HUES48 (cell line): ENCODE measurements at regions not wholly inside any gene's neighbourhood (a gene's known extent, or its start where the extent isn't known, plus 50 kb on each side); places are given as distances from the start of the nearest gene placed in this dataset.

Source experiments
- H3K27ac ChIP-seq: one replicate; pipeline ENCODE4 v1.7.0; 2013; ENCODE audit warnings: low read depth, low read length, inconsistent platforms
- H3K27me3 ChIP-seq: 2 replicates; pipeline ENCODE4 v1.6.1; 2013; ENCODE audit warnings: mild to moderate bottlenecking, low read length; ENCODE audit not compliant: control insufficient read depth, insufficient read depth
- H3K36me3 ChIP-seq: 2 replicates; pipeline ENCODE4 v1.6.1; 2013; ENCODE audit warnings: low read length; ENCODE audit not compliant: control insufficient read depth, insufficient read depth
- H3K4me1 ChIP-seq: 2 replicates; pipeline ENCODE4 v1.6.1; 2013; ENCODE audit warnings: mild to moderate bottlenecking, low read length; ENCODE audit not compliant: control insufficient read depth, insufficient read depth
- H3K4me3 ChIP-seq: 2 replicates; pipeline ENCODE4 v1.5.1; 2013; ENCODE audit warnings: mild to moderate bottlenecking, low read depth, low read length
- H3K9ac ChIP-seq: 2 replicates; pipeline ENCODE4 v1.6.1; 2013; ENCODE audit warnings: mild to moderate bottlenecking, low read depth, low read length, moderate library complexity
- H3K9me3 ChIP-seq: 2 replicates; pipeline ENCODE4 v1.6.1; 2013; ENCODE audit warnings: low read length; ENCODE audit not compliant: control insufficient read depth, insufficient read depth

- no peak overlapping the region for H3K27ac ChIP-seq
- no peaks in the 10 kb centered on the region for H3K9me3 ChIP-seq
- no peaks in the 10 kb centered on the region for H3K27me3 ChIP-seq
- H3K36me3 ChIP-seq, result no peaks in the 10 kb centered on the region
- no peaks in the 10 kb centered on the region for H3K4me1 ChIP-seq
- H3K9ac ChIP-seq, result no peak overlapping the region
- no peak overlapping the region for H3K4me3 ChIP-seq
Measured at GRCh38 chr2:7348761-7349160, 431.5 kb downstream of the RNF144A start.

GRCh38 chr2:7352191-7352590, 435.0 kb downstream of the RNF144A start:
- H3K36me3 ChIP-seq, result no peaks in the 10 kb centered on the region
- H3K9ac ChIP-seq, result no peak overlapping the region
- H3K27ac ChIP-seq, result no peak overlapping the region
- H3K4me3 ChIP-seq, result no peak overlapping the region
- H3K9me3 ChIP-seq, result no peaks in the 10 kb centered on the region
- H3K27me3 ChIP-seq, result no peaks in the 10 kb centered on the region
- H3K4me1 ChIP-seq, result no peaks in the 10 kb centered on the region

GRCh38 chr2:7353571-7353970, 436.4 kb downstream of the RNF144A start:
- Histone ChIP-seq H3K36me3 (no peaks in the 10 kb centered on the region), H3K9ac (no peak overlapping the region), H3K27me3 (no peaks in the 10 kb centered on the region), H3K9me3 (no peaks in the 10 kb centered on the region), H3K4me1 (no peaks in the 10 kb centered on the region), H3K4me3 (no peak overlapping the region), H3K27ac (no peak overlapping the region)

- no peak overlapping the region for H3K4me3 ChIP-seq
- no peak overlapping the region for H3K9ac ChIP-seq
- no peak overlapping the region for H3K27ac ChIP-seq
- no peaks in the 10 kb centered on the region for H3K27me3 ChIP-seq
- H3K4me1 ChIP-seq, result no peaks in the 10 kb centered on the region
- H3K9me3 ChIP-seq, result no peaks in the 10 kb centered on the region
- H3K36me3 ChIP-seq, result no peaks in the 10 kb centered on the region
Measured at GRCh38 chr2:7355781-7356180, 438.6 kb downstream of the RNF144A start.

- Histone ChIP-seq H3K9ac (no peak overlapping the region), H3K27me3 (no peaks in the 10 kb centered on the region), H3K27ac (no peak overlapping the region), H3K4me1 (no peaks in the 10 kb centered on the region), H3K9me3 (no peaks in the 10 kb centered on the region), H3K36me3 (no peaks in the 10 kb centered on the region), H3K4me3 (no peak overlapping the region)
Measured at GRCh38 chr2:7356909-7357584, 439.8 kb downstream of the RNF144A start.

GRCh38 chr2:7357993-7358392, 440.8 kb downstream of the RNF144A start:
- Histone ChIP-seq H3K36me3 (no peaks in the 10 kb centered on the region), H3K4me1 (no peaks in the 10 kb centered on the region), H3K9me3 (no peaks in the 10 kb centered on the region), H3K27me3 (no peaks in the 10 kb centered on the region), H3K27ac (no peak overlapping the region), H3K9ac (no peak overlapping the region), H3K4me3 (no peak overlapping the region)

GRCh38 chr2:7358865-7359447, 441.7 kb downstream of the RNF144A start:
- no peaks in the 10 kb centered on the region for H3K9me3 ChIP-seq
- H3K9ac ChIP-seq, result no peak overlapping the region
- no peaks in the 10 kb centered on the region for H3K27me3 ChIP-seq
- no peak overlapping the region for H3K27ac ChIP-seq
- no peaks in the 10 kb centered on the region for H3K4me1 ChIP-seq
- H3K36me3 ChIP-seq, result no peaks in the 10 kb centered on the region
- no peak overlapping the region for H3K4me3 ChIP-seq

GRCh38 chr2:7363906-7364305, 446.7 kb downstream of the RNF144A start:
- no peaks in the 10 kb centered on the region for H3K27me3 ChIP-seq

GRCh38 chr2:7368211-7368610, 451.0 kb downstream of the RNF144A start:
- Histone ChIP-seq H3K27ac (no peak overlapping the region), H3K9ac (no peak overlapping the region), H3K9me3 (peaks cover 5% of the 10 kb centered on the region; the same call in 1 of the 2 replicates), H3K4me3 (no peak overlapping the region), H3K36me3 (no peaks in the 10 kb centered on the region), H3K27me3 (no peaks in the 10 kb centered on the region), H3K4me1 (no peaks in the 10 kb centered on the region)

More at GRCh38 chr2:7363906-7364305, 446.7 kb downstream of the RNF144A start:
- no peaks in the 10 kb centered on the region for H3K36me3 ChIP-seq
- H3K27ac ChIP-seq, result no peak overlapping the region
- no peak overlapping the region for H3K9ac ChIP-seq
- H3K9me3 ChIP-seq, result peaks cover 5% of the 10 kb centered on the region; the same call in 1 of the 2 replicates
- no peaks in the 10 kb centered on the region for H3K4me1 ChIP-seq
- H3K4me3 ChIP-seq, result no peak overlapping the region

- Histone ChIP-seq H3K4me1 (no peaks in the 10 kb centered on the region), H3K9me3 (peaks cover 5% of the 10 kb centered on the region; the same call in 1 of the 2 replicates), H3K36me3 (no peaks in the 10 kb centered on the region), H3K4me3 (no peak overlapping the region), H3K27ac (no peak overlapping the region), H3K9ac (no peak overlapping the region), H3K27me3 (no peaks in the 10 kb centered on the region)
Measured at GRCh38 chr2:7373156-7373555, 455.9 kb downstream of the RNF144A start.

GRCh38 chr2:7375901-7376300, 458.7 kb downstream of the RNF144A start:
- Histone ChIP-seq H3K4me3 (no peak overlapping the region), H3K9me3 (no peaks in the 10 kb centered on the region), H3K9ac (no peak overlapping the region), H3K36me3 (no peaks in the 10 kb centered on the region), H3K4me1 (no peaks in the 10 kb centered on the region), H3K27me3 (no peaks in the 10 kb centered on the region), H3K27ac (no peak overlapping the region)
